Parathyroid adenoma (tissue), 2 donors: ENCODE measurements at regions not wholly inside any gene's neighbourhood (a gene's known extent, or its start where the extent isn't known, plus 50 kb on each side); places are given as distances from the start of the nearest gene placed in this dataset.

Source experiments
- H2AFZ ChIP-seq: fragments of 300-600 bp; sonication (generic); one replicate; pipeline ENCODE4 v1.7.0; 2017; ENCODE audit warnings: antibody characterized with exemption, mild to moderate bottlenecking
- H3K27ac ChIP-seq: fragments of 300-600 bp; sonication (generic); one replicate; pipeline ENCODE4 v1.7.0; 2017
- H3K27me3 ChIP-seq: fragments of 300-600 bp; sonication (generic); one replicate; pipeline ENCODE4 v1.7.0; 2017; ENCODE audit warnings: low read length; ENCODE audit not compliant: control insufficient read depth, insufficient read depth
- H3K36me3 ChIP-seq: fragments of 300-600 bp; sonication (generic); one replicate; pipeline ENCODE4 v1.7.0; 2017; ENCODE audit warnings: low read length; ENCODE audit not compliant: control insufficient read depth, insufficient read depth
- H3K4me1 ChIP-seq: fragments of 300-600 bp; sonication (generic); one replicate; pipeline ENCODE4 v1.7.0; 2017; ENCODE audit warnings: control low read depth
- H3K4me2 ChIP-seq: fragments of 300-600 bp; sonication (generic); one replicate; pipeline ENCODE4 v1.7.0; 2017; ENCODE audit warnings: low read length
- H3K4me3 ChIP-seq: fragments of 300-600 bp; sonication (generic); one replicate; pipeline ENCODE4 v1.7.0; 2017; ENCODE audit warnings: low read depth, low read length
- H3K79me2 ChIP-seq: fragments of 300-600 bp; sonication (generic); one replicate; pipeline ENCODE4 v1.7.0; 2017; ENCODE audit warnings: control low read depth
- H3K9ac ChIP-seq: fragments of 300-600 bp; sonication (generic); one replicate; pipeline ENCODE4 v1.7.0; 2017; ENCODE audit warnings: mild to moderate bottlenecking
- H3K9me3 ChIP-seq: fragments of 300-600 bp; sonication (generic); one replicate; pipeline ENCODE4 v1.7.0; 2017; ENCODE audit warnings: low read length; ENCODE audit not compliant: control insufficient read depth
- TF ChIP-seq, protein P1 (sequence below): fragments of 300-600 bp; sonication (generic); IDR thresholded peaks from one replicate; pipeline ENCODE4 v1.7.0; 2017; ENCODE audit warnings: antibody characterized with exemption, mild to moderate bottlenecking
- donor health status: primary hyperparathyroidism.

DNA sequence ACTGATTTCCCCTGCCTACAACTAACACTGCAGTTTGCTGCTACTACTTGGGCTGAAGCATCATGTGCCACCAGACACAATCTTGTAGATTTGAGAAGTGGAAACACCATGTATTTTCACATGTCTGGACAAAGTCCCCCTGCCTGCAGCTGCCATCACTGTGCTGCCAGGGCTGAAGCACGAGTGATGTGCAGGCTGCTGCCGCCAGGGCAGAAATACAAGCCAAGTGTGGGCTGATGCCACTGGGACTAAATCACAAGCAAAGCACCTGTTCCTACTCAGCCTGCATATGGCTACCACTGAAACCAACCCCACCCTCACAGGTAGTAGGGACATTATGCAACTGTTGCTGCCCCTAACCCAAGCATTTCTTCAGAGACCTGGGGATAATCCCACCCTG is 179.5 kb upstream of the SLC35G4 start:
- H2AFZ ChIP-seq, result no peak overlapping the region
- H3K27me3 ChIP-seq, result no peaks in the 10 kb centered on the region
- no peaks in the 10 kb centered on the region for H3K9me3 ChIP-seq
- H3K27ac ChIP-seq, result no peak overlapping the region
- H3K4me2 ChIP-seq, result no peak overlapping the region
- H3K4me3 ChIP-seq, result no peak overlapping the region
- no peaks in the 10 kb centered on the region for H3K79me2 ChIP-seq
- TF ChIP-seq, protein P1, sequence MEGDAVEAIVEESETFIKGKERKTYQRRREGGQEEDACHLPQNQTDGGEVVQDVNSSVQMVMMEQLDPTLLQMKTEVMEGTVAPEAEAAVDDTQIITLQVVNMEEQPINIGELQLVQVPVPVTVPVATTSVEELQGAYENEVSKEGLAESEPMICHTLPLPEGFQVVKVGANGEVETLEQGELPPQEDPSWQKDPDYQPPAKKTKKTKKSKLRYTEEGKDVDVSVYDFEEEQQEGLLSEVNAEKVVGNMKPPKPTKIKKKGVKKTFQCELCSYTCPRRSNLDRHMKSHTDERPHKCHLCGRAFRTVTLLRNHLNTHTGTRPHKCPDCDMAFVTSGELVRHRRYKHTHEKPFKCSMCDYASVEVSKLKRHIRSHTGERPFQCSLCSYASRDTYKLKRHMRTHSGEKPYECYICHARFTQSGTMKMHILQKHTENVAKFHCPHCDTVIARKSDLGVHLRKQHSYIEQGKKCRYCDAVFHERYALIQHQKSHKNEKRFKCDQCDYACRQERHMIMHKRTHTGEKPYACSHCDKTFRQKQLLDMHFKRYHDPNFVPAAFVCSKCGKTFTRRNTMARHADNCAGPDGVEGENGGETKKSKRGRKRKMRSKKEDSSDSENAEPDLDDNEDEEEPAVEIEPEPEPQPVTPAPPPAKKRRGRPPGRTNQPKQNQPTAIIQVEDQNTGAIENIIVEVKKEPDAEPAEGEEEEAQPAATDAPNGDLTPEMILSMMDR, result no peak
- no peak overlapping the region for H3K9ac ChIP-seq
- H3K36me3 ChIP-seq, result no peaks in the 10 kb centered on the region
- H3K4me1 ChIP-seq, result no peaks in the 10 kb centered on the region

DNA sequence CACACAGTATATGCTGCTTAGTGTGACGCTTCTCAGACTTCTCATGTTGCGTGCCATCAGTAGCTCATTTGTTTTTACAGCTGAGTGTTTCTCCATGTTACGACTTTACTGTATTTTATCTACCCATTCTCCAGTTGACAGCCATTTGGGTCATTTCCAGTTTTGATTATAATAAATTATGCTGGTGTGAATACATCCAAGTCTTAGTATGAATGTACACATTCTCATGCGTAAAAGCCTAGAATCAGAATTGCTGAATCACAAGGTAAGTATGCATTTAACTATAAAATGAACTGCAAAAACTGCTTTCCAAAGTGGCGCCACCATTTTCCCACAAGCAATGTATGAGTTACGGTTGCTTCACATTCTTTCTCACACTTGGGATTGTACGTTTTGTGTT is 184.2 kb upstream of the SLC35G4 start:
- Histone ChIP-seq H3K9me3 (no peaks in the 10 kb centered on the region), H3K4me1 (no peaks in the 10 kb centered on the region), H3K79me2 (no peaks in the 10 kb centered on the region), H3K36me3 (no peaks in the 10 kb centered on the region), H3K4me2 (no peak overlapping the region), H3K4me3 (no peak overlapping the region), H3K27ac (no peak overlapping the region), H3K9ac (no peak overlapping the region), H3K27me3 (no peaks in the 10 kb centered on the region), H2AFZ (no peak overlapping the region)
- TF ChIP-seq, protein P1, result no peak

DNA sequence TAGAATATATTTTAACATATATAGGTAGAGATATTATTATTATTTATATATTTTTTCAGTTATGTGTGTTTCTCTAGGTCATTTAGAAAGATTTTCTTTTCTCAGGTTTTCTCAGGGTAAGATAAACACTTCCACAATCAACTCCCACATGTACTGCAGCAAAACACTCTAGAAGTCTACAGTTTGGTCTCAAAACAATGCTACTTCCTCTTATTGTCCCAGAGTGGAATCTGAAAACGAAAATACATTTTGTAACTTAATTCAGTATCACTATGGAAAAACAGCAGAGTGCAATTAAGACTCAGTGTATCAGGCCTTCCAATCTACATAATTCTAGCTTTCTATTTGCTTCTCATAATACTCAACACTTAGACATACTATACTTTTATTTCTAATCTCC is 190.1 kb upstream of the SLC35G4 start:
- Histone ChIP-seq H3K9ac (no peak overlapping the region), H3K36me3 (no peaks in the 10 kb centered on the region), H3K4me1 (no peaks in the 10 kb centered on the region), H3K27ac (no peak overlapping the region), H3K27me3 (no peaks in the 10 kb centered on the region), H3K79me2 (no peaks in the 10 kb centered on the region), H3K4me3 (no peak overlapping the region), H3K4me2 (no peak overlapping the region), H2AFZ (no peak overlapping the region), H3K9me3 (no peaks in the 10 kb centered on the region)
- TF ChIP-seq, protein P1, result no peak

DNA sequence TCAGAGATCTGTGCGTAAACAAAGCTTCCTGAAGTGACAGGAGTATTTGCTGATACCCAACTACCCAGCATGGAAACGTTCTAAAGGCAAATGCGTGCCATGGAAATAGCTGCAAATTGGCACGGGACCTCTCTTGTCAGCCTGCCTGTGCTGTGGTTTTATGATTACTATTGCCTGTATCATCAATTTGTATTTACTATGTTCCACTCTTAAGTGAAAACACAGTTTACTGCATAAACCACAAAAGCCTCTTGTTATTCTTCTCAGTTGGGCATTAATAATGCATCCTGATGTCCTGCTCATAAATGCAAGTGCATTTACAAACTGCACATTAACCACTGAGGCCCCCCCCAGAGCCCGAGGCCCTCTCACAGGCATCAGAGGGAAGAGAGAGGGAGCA is 196.6 kb upstream of the SLC35G4 start:
- Histone ChIP-seq H3K9ac (no peak overlapping the region), H3K36me3 (no peaks in the 10 kb centered on the region), H3K4me3 (no peak overlapping the region), H2AFZ (no peak overlapping the region), H3K9me3 (no peaks in the 10 kb centered on the region), H3K4me1 (no peaks in the 10 kb centered on the region), H3K4me2 (no peak overlapping the region), H3K27ac (no peak overlapping the region), H3K79me2 (no peaks in the 10 kb centered on the region), H3K27me3 (no peaks in the 10 kb centered on the region)
- TF ChIP-seq, protein P1, result no peak

DNA sequence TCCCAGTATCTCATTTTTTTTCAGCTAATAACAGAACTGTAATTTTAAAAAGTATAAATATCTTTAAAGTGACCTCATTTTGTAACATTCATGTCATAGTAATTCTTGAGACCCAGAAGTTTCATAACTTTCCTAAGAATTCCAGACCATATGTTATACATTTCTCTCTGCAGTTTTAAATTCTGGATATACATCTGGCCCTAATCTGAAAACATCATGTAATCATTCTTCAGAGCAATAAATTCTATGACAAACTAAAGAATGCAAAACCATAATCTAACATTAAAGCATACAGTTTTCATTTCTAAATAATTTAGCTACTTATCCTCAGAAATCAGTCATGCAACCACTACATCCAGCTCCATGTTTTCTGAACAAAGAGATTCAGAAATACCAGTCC is 198.3 kb upstream of the SLC35G4 start:
- TF ChIP-seq, protein P1, result no peak
- Histone ChIP-seq H3K9me3 (no peaks in the 10 kb centered on the region), H3K27ac (no peak overlapping the region), H2AFZ (no peak overlapping the region), H3K27me3 (no peaks in the 10 kb centered on the region), H3K4me3 (no peak overlapping the region), H3K9ac (no peak overlapping the region), H3K4me2 (no peak overlapping the region), H3K36me3 (no peaks in the 10 kb centered on the region), H3K79me2 (no peaks in the 10 kb centered on the region), H3K4me1 (no peaks in the 10 kb centered on the region)
